ENCODE measurements at regions not wholly inside any gene's neighbourhood (a gene's known extent, or its start where the extent isn't known, plus 50 kb on each side); places are given as distances from the start of the nearest gene placed in this dataset.

GRCh38 chrX:69014200-69014599, 151.1 kb downstream of the PJA1 start:
- Histone ChIP-seq H3K23ac (ENCODE audit: low read depth, low read length, poor library complexity) (no peak overlapping the region), H2BK120ac (ENCODE audit: low read depth, low read length) (no peak overlapping the region), H2BK15ac (ENCODE audit: low read length) (no peak overlapping the region)

GRCh38 chrX:69010339-69010738, 154.9 kb downstream of the PJA1 start:
- Histone ChIP-seq H3K4me3 (ENCODE audit: low read length in 2 of 2) (no peak overlapping the region), H2AFZ (ENCODE audit: low read length) (no peak overlapping the region), H3K9ac (ENCODE audit: low read depth, low read length, poor library complexity) (no peak overlapping the region), H2BK15ac (ENCODE audit: low read length) (no peak overlapping the region), H3K18ac (ENCODE audit: low read length) (no peak overlapping the region), H3K4me2 (ENCODE audit: insufficient read depth, low read length, poor library complexity, severe bottlenecking) (no peak overlapping the region), H3K9me3 (replicated peaks in 1 of 2; ENCODE audit: control insufficient read depth in 2 of 2, insufficient read depth in 1 of 2, low read depth in 1 of 2, low read length in 2 of 2) (peaks cover 0 to 3% of the 10 kb centered on the region in 2 donors), H3K14ac (ENCODE audit: low read length) (no peak overlapping the region), H3K36me3 (replicated peaks in 1 of 2; ENCODE audit: control insufficient read depth in 2 of 2, insufficient read depth in 2 of 2, low read length in 2 of 2) (no peaks in the 10 kb centered on the region), H3K27ac (replicated peaks; ENCODE audit: low read length) (no peak overlapping the region), H3K4ac (ENCODE audit: low read length) (no peak overlapping the region), H2BK120ac (ENCODE audit: low read depth, low read length) (no peak overlapping the region), H4K8ac (ENCODE audit: low read depth, low read length) (no peak overlapping the region), H4K91ac (ENCODE audit: low read depth, low read length, poor library complexity) (no peak overlapping the region), H2AK5ac (ENCODE audit: low read depth, low read length) (no peak overlapping the region), H3K4me1 (ENCODE audit: control insufficient read depth in 2 of 2, insufficient read depth in 1 of 2, low read depth in 1 of 2, low read length in 2 of 2) (peaks cover 0 to 3% of the 10 kb centered on the region in 2 donors), H2BK12ac (ENCODE audit: low read length) (no peak overlapping the region), H3K23ac (ENCODE audit: low read depth, low read length, poor library complexity) (no peak overlapping the region), H3K79me1 (ENCODE audit: low read depth, low read length) (no peaks in the 10 kb centered on the region), H2BK5ac (ENCODE audit: low read length) (no peak overlapping the region), H3K27me3 (ENCODE audit: control insufficient read depth in 3 of 3, insufficient read depth in 3 of 3, low read depth in 1 of 3, low read length in 3 of 3) (no peaks in the 10 kb centered on the region)
- DNase-seq (ENCODE audit: low spot score): no peak
- WGBS, 2 donors (ENCODE audit: extremely low coverage in 2 of 2, insufficient read length in 2 of 2, insufficient replicate concordance in 1 of 2): no CpG with 5 or more reads among the region's 4 CpGs

More at GRCh38 chrX:69014200-69014599, 151.1 kb downstream of the PJA1 start:
- Histone ChIP-seq H3K4me2 (ENCODE audit: insufficient read depth, low read length, poor library complexity, severe bottlenecking) (no peak overlapping the region), H3K9ac (ENCODE audit: low read depth, low read length, poor library complexity) (no peak overlapping the region), H3K36me3 (replicated peaks in 1 of 2; ENCODE audit: control insufficient read depth in 2 of 2, insufficient read depth in 2 of 2, low read length in 2 of 2) (no peaks in the 10 kb centered on the region), H2BK12ac (ENCODE audit: low read length) (no peak overlapping the region), H2BK5ac (ENCODE audit: low read length) (no peak overlapping the region), H4K91ac (ENCODE audit: low read depth, low read length, poor library complexity) (no peak overlapping the region), H3K27ac (replicated peaks; ENCODE audit: low read length) (no peak overlapping the region), H3K27me3 (ENCODE audit: control insufficient read depth in 3 of 3, insufficient read depth in 3 of 3, low read depth in 1 of 3, low read length in 3 of 3) (peaks cover 0 to 5% (median 0%) of the 10 kb centered on the region in 3 experiments), H3K4me3 (ENCODE audit: low read length in 2 of 2) (no peak overlapping the region), H2AFZ (ENCODE audit: low read length) (no peak overlapping the region), H3K4ac (ENCODE audit: low read length) (no peak overlapping the region), H2AK5ac (ENCODE audit: low read depth, low read length) (no peak overlapping the region), H4K8ac (ENCODE audit: low read depth, low read length) (no peak overlapping the region), H3K14ac (ENCODE audit: low read length) (no peak overlapping the region), H3K4me1 (ENCODE audit: control insufficient read depth in 2 of 2, insufficient read depth in 1 of 2, low read depth in 1 of 2, low read length in 2 of 2) (peaks cover 0 to 3% of the 10 kb centered on the region in 2 donors), H3K18ac (ENCODE audit: low read length) (no peak overlapping the region), H3K79me1 (ENCODE audit: low read depth, low read length) (no peaks in the 10 kb centered on the region), H3K9me3 (replicated peaks in 1 of 2; ENCODE audit: control insufficient read depth in 2 of 2, insufficient read depth in 1 of 2, low read depth in 1 of 2, low read length in 2 of 2) (no peaks in the 10 kb centered on the region)
- no CpG with 5 or more reads among the region's 2 CpGs for WGBS, 2 donors (ENCODE audit: extremely low coverage in 2 of 2, insufficient read length in 2 of 2, insufficient replicate concordance in 1 of 2)
- DNase-seq (ENCODE audit: low spot score): no peak

DNA sequence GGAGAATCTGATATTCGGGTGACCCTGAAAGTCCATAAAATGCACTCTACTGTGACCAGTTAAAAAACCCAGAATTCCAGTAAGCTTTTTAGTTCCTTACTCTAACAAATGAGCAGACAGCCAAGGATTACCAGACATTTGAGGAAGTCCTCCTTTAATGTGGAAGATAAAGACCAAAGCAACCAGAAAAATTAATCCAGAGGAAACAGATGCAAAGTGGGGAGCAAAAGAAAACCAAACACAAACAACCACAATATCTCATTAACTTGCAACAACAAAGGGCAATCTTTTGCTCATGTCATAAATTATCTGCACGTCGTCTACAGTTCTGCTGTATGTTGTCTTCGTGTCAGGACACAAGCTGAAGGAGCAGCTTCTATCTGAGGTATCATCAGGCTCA, 164.4 kb downstream of the PJA1 start:
- Histone ChIP-seq H2BK15ac (ENCODE audit: low read length) (no peak overlapping the region), H3K23ac (ENCODE audit: low read depth, low read length, poor library complexity) (no peak overlapping the region), H3K36me3 (replicated peaks in 1 of 2; ENCODE audit: control insufficient read depth in 2 of 2, insufficient read depth in 2 of 2, low read length in 2 of 2) (no peaks in the 10 kb centered on the region), H3K79me1 (ENCODE audit: low read depth, low read length) (no peaks in the 10 kb centered on the region), H2AFZ (ENCODE audit: low read length) (no peak overlapping the region), H2BK12ac (ENCODE audit: low read length) (no peak overlapping the region), H3K4ac (ENCODE audit: low read length) (no peak overlapping the region), H3K27ac (replicated peaks; ENCODE audit: low read length) (no peak overlapping the region), H3K18ac (ENCODE audit: low read length) (no peak overlapping the region), H2AK5ac (ENCODE audit: low read depth, low read length) (no peak overlapping the region), H4K91ac (ENCODE audit: low read depth, low read length, poor library complexity) (no peak overlapping the region), H3K4me2 (ENCODE audit: insufficient read depth, low read length, poor library complexity, severe bottlenecking) (no peak overlapping the region), H3K27me3 (ENCODE audit: control insufficient read depth in 3 of 3, insufficient read depth in 3 of 3, low read depth in 1 of 3, low read length in 3 of 3) (peaks cover 0 to 15% (median 0%) of the 10 kb centered on the region in 3 experiments), H3K9ac (ENCODE audit: low read depth, low read length, poor library complexity) (no peak overlapping the region), H3K4me1 (ENCODE audit: control insufficient read depth in 2 of 2, insufficient read depth in 1 of 2, low read depth in 1 of 2, low read length in 2 of 2) (peaks cover 0 to 7% of the 10 kb centered on the region in 2 donors), H3K14ac (ENCODE audit: low read length) (no peak overlapping the region), H2BK120ac (ENCODE audit: low read depth, low read length) (no peak overlapping the region), H3K4me3 (ENCODE audit: low read length in 2 of 2) (no peak overlapping the region), H2BK5ac (ENCODE audit: low read length) (no peak overlapping the region), H3K9me3 (replicated peaks in 1 of 2; ENCODE audit: control insufficient read depth in 2 of 2, insufficient read depth in 1 of 2, low read depth in 1 of 2, low read length in 2 of 2) (peaks cover 0 to 3% of the 10 kb centered on the region in 2 donors), H4K8ac (ENCODE audit: low read depth, low read length) (no peak overlapping the region)
- no CpG with 5 or more reads among the region's 4 CpGs for WGBS, 2 donors (ENCODE audit: extremely low coverage in 2 of 2, insufficient read length in 2 of 2, insufficient replicate concordance in 1 of 2)
- no peak for DNase-seq (ENCODE audit: low spot score)

- Histone ChIP-seq H2BK120ac (ENCODE audit: low read depth, low read length) (no peak overlapping the region), H2BK12ac (ENCODE audit: low read length) (no peak overlapping the region), H3K14ac (ENCODE audit: low read length) (no peak overlapping the region), H3K18ac (ENCODE audit: low read length) (no peak overlapping the region), H2BK5ac (ENCODE audit: low read length) (no peak overlapping the region), H3K36me3 (replicated peaks in 1 of 2; ENCODE audit: control insufficient read depth in 2 of 2, insufficient read depth in 2 of 2, low read length in 2 of 2) (no peaks in the 10 kb centered on the region), H4K8ac (ENCODE audit: low read depth, low read length) (no peak overlapping the region), H2AFZ (ENCODE audit: low read length) (no peak overlapping the region), H3K4me1 (ENCODE audit: control insufficient read depth in 2 of 2, insufficient read depth in 1 of 2, low read depth in 1 of 2, low read length in 2 of 2) (peaks cover 0 to 7% of the 10 kb centered on the region in 2 donors), H3K27me3 (ENCODE audit: control insufficient read depth in 3 of 3, insufficient read depth in 3 of 3, low read depth in 1 of 3, low read length in 3 of 3) (peaks cover 0 to 20% (median 0%) of the 10 kb centered on the region in 3 experiments), H3K79me1 (ENCODE audit: low read depth, low read length) (no peaks in the 10 kb centered on the region), H4K91ac (ENCODE audit: low read depth, low read length, poor library complexity) (no peak overlapping the region), H3K9ac (ENCODE audit: low read depth, low read length, poor library complexity) (no peak overlapping the region), H3K9me3 (replicated peaks in 1 of 2; ENCODE audit: control insufficient read depth in 2 of 2, insufficient read depth in 1 of 2, low read depth in 1 of 2, low read length in 2 of 2) (no peaks in the 10 kb centered on the region), H2AK5ac (ENCODE audit: low read depth, low read length) (no peak overlapping the region), H3K4ac (ENCODE audit: low read length) (no peak overlapping the region), H3K27ac (replicated peaks; ENCODE audit: low read length) (no peak overlapping the region), H2BK15ac (ENCODE audit: low read length) (no peak overlapping the region), H3K4me2 (ENCODE audit: insufficient read depth, low read length, poor library complexity, severe bottlenecking) (no peak overlapping the region), H3K23ac (ENCODE audit: low read depth, low read length, poor library complexity) (no peak overlapping the region), H3K4me3 (ENCODE audit: low read length in 2 of 2) (no peak overlapping the region)
- DNase-seq (ENCODE audit: low spot score): no peak
- WGBS, 2 donors (ENCODE audit: extremely low coverage in 2 of 2, insufficient read length in 2 of 2, insufficient replicate concordance in 1 of 2): no CpG with 5 or more reads among the region's 2 CpGs
Observed at GRCh38 chrX:68999931-69000330, 165.3 kb downstream of the PJA1 start.

All from neuronal stem cell (in vitro differentiated cells).